GM23248 (cell line): ENCODE measurements at regions not wholly inside any gene's neighbourhood (a gene's known extent, or its start where the extent isn't known, plus 50 kb on each side); places are given as distances from the start of the nearest gene placed in this dataset.

Source experiments
- DNase-seq: peaks from one replicate; pipeline ENCODE4 v3.0.0-alpha.2; 2015
- H2AFZ ChIP-seq: fragments of 200-600 bp; sonication (generic); 2 replicates; pipeline ENCODE4 v1.6.1; 2016; ENCODE audit warnings: antibody characterized with exemption
- H3F3A ChIP-seq: fragments of 200-600 bp; sonication (generic); 2 replicates; pipeline ENCODE4 v1.6.1; 2016; ENCODE audit warnings: mild to moderate bottlenecking, antibody characterized with exemption, mixed run types; ENCODE audit not compliant: insufficient read depth
- H3K27ac ChIP-seq: fragments of 200-600 bp; sonication (generic); 2 replicates; pipeline ENCODE4 v1.5.1; 2016; ENCODE audit warnings: mild to moderate bottlenecking
- H3K27me3 ChIP-seq: fragments of 200-600 bp; sonication (generic); replicated peaks from 2 replicates; pipeline ENCODE4 v1.6.1; 2016; ENCODE audit warnings: mild to moderate bottlenecking; ENCODE audit not compliant: insufficient read depth
- H3K36me3 ChIP-seq: fragments of 200-600 bp; sonication (generic); 2 replicates; pipeline ENCODE4 v1.6.1; 2016; ENCODE audit warnings: low read depth, mild to moderate bottlenecking
- H3K4me1 ChIP-seq: fragments of 200-600 bp; sonication (generic); 2 replicates; pipeline ENCODE4 v1.6.1; 2016; ENCODE audit warnings: mild to moderate bottlenecking; ENCODE audit not compliant: insufficient read depth
- H3K4me2 ChIP-seq: fragments of 200-600 bp; sonication (generic); one replicate; pipeline ENCODE4 v1.6.1; 2016; ENCODE audit warnings: mild to moderate bottlenecking; ENCODE audit not compliant: unreplicated experiment
- H3K4me3 ChIP-seq: fragments of 200-600 bp; sonication (generic); 2 replicates; pipeline ENCODE4 v1.5.1; 2016; ENCODE audit warnings: mild to moderate bottlenecking
- H3K79me2 ChIP-seq: fragments of 200-600 bp; sonication (generic); 2 replicates; pipeline ENCODE4 v1.6.1; 2016; ENCODE audit warnings: mild to moderate bottlenecking; ENCODE audit not compliant: insufficient read depth
- H3K9ac ChIP-seq: fragments of 200-600 bp; sonication (generic); 2 replicates; pipeline ENCODE4 v1.6.1; 2016; ENCODE audit warnings: mild to moderate bottlenecking
- H3K9me2 ChIP-seq: fragments of 200-600 bp; sonication (generic); 2 replicates; pipeline ENCODE4 v1.6.1; 2016; ENCODE audit warnings: mixed run types, mild to moderate bottlenecking, moderate library complexity; ENCODE audit not compliant: insufficient read depth
- H3K9me3 ChIP-seq: fragments of 200-600 bp; sonication (generic); one replicate; pipeline ENCODE4 v1.6.1; 2017; ENCODE audit warnings: low read depth
- H4K20me1 ChIP-seq: fragments of 200-600 bp; sonication (generic); 2 replicates; pipeline ENCODE4 v1.6.0; 2016; ENCODE audit not compliant: insufficient read depth
- EZH2 ChIP-seq: fragments of 200-600 bp; sonication (generic); IDR thresholded peaks from 2 replicates; pipeline ENCODE4 v1.6.1; 2018; ENCODE audit warnings: antibody characterized with exemption, mild to moderate bottlenecking; ENCODE audit not compliant: insufficient read depth, poor library complexity, severe bottlenecking
- EZH2phosphoT487 ChIP-seq: fragments of 200-600 bp; sonication (generic); IDR thresholded peaks from 2 replicates; pipeline ENCODE4 v1.6.1; 2018; ENCODE audit warnings: antibody characterized with exemption, moderate library complexity, mild to moderate bottlenecking, low read depth; ENCODE audit not compliant: insufficient read depth
- WGBS, 2 experiments: methylation state at CpG; one replicate each; pipeline ENCODE4 v1.1.6; 2015 to 2017; ENCODE audit warnings: low lambda C conversion rate in 2 of 2, low coverage in 1 of 2; ENCODE audit errors: missing lambda C conversion rate in 2 of 2; 5-methylcytosine and 5-hydroxymethylcytosine counted together
- in situ Hi-C: fragments of 300-500 bp; cut with MboI; formaldehyde crosslinking; loops from 2 replicates; pipeline ENCODE4 v1.15.0; 2020

DNA sequence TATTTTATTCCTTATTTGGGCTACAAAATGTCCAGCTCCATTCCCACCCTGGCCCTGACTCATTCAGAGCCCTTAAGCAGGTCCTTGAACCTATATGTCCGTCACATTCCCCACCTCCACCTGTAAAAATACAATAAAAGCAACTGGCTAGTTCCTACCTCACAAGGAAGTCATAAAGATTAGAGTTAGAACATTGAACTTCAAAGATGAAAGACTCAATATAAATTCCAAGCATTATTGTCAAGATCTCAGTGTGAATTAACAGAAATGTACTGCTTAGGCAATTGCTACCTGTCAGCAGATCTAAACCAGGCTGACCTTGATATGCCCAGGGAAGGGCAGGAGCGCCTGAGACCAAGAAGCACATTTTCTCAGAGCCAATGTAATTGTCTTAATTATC is 221.8 kb downstream of the ENC1 start:
- TF ChIP-seq EZH2 = no peak
- TF ChIP-seq EZH2phosphoT487 = no peak
- no peaks in the 10 kb centered on the region for H3K9me2 ChIP-seq
- no peaks in the 10 kb centered on the region for H3K4me1 ChIP-seq
- H3K36me3 ChIP-seq = no peaks in the 10 kb centered on the region
- H2AFZ ChIP-seq = no peak overlapping the region
- H4K20me1 ChIP-seq = no peaks in the 10 kb centered on the region
- no peaks in the 10 kb centered on the region for H3K79me2 ChIP-seq
- 70 to 80% methylated on average over 2 of the region's 2 CpGs for WGBS, 2 experiments
- H3F3A ChIP-seq = no peaks in the 10 kb centered on the region
- H3K4me3 ChIP-seq = no peak overlapping the region
- H3K4me2 ChIP-seq = no peak overlapping the region
- H3K27ac ChIP-seq = no peak overlapping the region
- H3K27me3 ChIP-seq = no peaks in the 10 kb centered on the region
- no peak for DNase-seq
- in situ Hi-C loops = no loop called here
- H3K9ac ChIP-seq = no peak overlapping the region
- no peaks in the 10 kb centered on the region for H3K9me3 ChIP-seq

DNA sequence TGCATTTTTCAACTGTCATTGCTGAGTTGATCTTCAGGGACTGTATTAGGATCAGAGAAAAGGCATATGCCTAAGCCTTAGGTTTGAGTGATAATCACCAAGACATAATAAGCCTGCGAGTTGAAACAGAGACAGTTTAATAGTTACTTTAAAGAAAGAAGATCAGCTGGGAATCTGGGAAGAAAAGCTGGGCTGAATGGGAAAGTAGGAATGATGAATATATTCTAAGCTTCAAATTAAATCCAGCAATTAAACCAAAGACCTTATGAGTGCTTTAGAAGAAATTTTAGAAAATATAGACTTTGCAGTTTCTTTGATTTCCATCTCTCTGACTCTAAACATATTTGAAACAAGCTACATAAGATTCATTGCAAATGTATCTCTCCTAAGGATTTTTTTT is 222.3 kb downstream of the ENC1 start:
- H3K27ac ChIP-seq = no peak overlapping the region
- no peak overlapping the region for H3K4me3 ChIP-seq
- H3K27me3 ChIP-seq = no peaks in the 10 kb centered on the region
- H3K79me2 ChIP-seq = no peaks in the 10 kb centered on the region
- H3K4me1 ChIP-seq = no peaks in the 10 kb centered on the region
- H2AFZ ChIP-seq = no peak overlapping the region
- H3K9me3 ChIP-seq = no peaks in the 10 kb centered on the region
- H4K20me1 ChIP-seq = no peaks in the 10 kb centered on the region
- H3K9ac ChIP-seq = no peak overlapping the region
- 75 to 81% methylated on average over 1 of the region's 1 CpG for WGBS, 2 experiments
- no peaks in the 10 kb centered on the region for H3K9me2 ChIP-seq
- in situ Hi-C loops = no loop called here
- TF ChIP-seq EZH2phosphoT487 (no peak), EZH2 (no peak)
- no peak for DNase-seq
- no peaks in the 10 kb centered on the region for H3K36me3 ChIP-seq
- H3F3A ChIP-seq = no peaks in the 10 kb centered on the region
- no peak overlapping the region for H3K4me2 ChIP-seq

DNA sequence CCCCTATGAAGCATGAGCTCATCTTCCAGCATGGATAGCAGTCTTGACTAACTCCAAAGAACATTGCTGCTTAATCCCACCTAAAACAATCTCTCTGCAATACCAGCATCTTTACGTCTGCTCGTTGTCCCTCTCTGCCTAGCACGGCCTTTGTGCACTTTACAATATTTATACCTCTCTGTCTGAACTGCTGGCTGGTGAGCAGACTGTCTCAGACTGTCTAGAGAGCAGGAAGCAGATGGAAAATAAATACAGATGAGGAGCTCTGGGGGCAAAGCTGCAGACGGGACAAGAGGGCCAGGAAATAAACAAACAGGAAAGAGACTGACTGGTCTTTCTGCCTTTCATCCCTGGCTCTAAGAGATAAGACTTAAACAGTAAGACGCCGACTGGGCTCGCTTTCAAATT is 224.8 kb downstream of the ENC1 start:
- no peak overlapping the region for H3K9ac ChIP-seq
- H3K27ac ChIP-seq = no peak overlapping the region
- WGBS, 2 experiments = 71 to 77% methylated on average over 7 of the region's 7 CpGs
- H3K79me2 ChIP-seq = no peaks in the 10 kb centered on the region
- no peaks in the 10 kb centered on the region for H4K20me1 ChIP-seq
- in situ Hi-C loops = no loop called here
- H3K4me2 ChIP-seq = no peak overlapping the region
- no peaks in the 10 kb centered on the region for H3K4me1 ChIP-seq
- no peaks in the 10 kb centered on the region for H3K9me3 ChIP-seq
- no peak overlapping the region for H3K4me3 ChIP-seq
- H3K9me2 ChIP-seq = no peaks in the 10 kb centered on the region
- H3K27me3 ChIP-seq = no peaks in the 10 kb centered on the region
- no peak overlapping the region for H2AFZ ChIP-seq
- TF ChIP-seq EZH2phosphoT487 (no peak), EZH2 (no peak)
- DNase-seq = no peak
- H3K36me3 ChIP-seq = no peaks in the 10 kb centered on the region
- no peaks in the 10 kb centered on the region for H3F3A ChIP-seq

DNA sequence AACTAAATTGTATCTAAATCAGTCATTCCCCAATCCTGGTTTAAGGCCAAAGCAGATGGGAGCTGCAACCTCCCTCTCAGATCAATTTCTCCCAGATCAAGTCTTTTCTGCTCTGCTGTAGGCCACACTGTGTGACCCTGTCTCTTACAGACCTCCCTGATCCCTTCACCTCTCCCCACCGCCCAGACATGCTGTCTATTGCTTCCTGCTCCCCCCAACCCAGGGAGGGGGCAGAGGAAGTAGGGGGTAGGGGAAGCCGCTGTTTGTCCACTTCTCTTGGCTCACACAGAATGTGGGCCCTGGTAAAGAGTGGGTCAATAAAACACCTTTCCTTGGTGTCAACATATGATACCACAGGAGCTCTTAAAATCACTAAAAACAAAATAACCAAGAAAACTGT is 226.3 kb downstream of the ENC1 start:
- H3K36me3 ChIP-seq = no peaks in the 10 kb centered on the region
- H3K27me3 ChIP-seq = no peaks in the 10 kb centered on the region
- H3K9me2 ChIP-seq = no peaks in the 10 kb centered on the region
- no peak overlapping the region for H3K27ac ChIP-seq
- TF ChIP-seq EZH2 (no peak), EZH2phosphoT487 (no peak)
- H3K4me1 ChIP-seq = no peaks in the 10 kb centered on the region
- H3F3A ChIP-seq = no peaks in the 10 kb centered on the region
- no peak overlapping the region for H3K4me2 ChIP-seq
- H3K9me3 ChIP-seq = no peaks in the 10 kb centered on the region
- H2AFZ ChIP-seq = no peak overlapping the region
- 91 to 94% methylated on average over 2 of the region's 2 CpGs for WGBS, 2 experiments
- in situ Hi-C loops = no loop called here
- H3K9ac ChIP-seq = no peak overlapping the region
- no peak for DNase-seq
- no peaks in the 10 kb centered on the region for H4K20me1 ChIP-seq
- H3K4me3 ChIP-seq = no peak overlapping the region
- no peaks in the 10 kb centered on the region for H3K79me2 ChIP-seq

DNA sequence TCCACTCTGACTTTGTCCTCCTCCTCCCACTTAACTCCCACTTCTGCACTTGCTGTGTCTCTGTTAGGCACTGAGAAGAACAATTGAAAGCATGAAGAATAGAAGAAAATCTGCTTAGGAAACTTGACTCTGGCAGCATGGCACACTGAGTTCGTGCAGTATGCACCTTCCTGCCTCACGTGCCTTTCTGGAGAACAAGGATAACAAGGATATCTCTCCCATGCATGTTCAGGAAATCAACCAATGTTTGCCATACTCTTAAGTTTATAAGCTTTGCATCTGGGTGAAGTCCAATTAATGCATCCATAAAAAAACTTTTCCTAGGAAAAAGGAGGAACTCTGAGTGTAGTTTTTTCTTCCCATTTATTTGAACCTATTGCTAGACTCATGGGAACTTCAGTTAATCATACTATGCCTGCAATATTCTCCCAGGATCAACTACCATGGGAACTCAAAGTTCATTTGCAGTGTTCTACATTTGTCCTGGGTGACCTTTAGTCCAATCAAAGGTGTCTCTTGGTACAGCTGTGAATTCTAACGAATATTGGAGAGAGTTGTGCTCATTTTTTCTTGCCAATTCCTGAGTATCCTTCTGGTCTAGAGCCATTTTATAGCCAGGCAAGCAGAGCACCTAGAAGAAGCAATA is 227.0 kb downstream of the ENC1 start:
- no peak for DNase-seq
- Histone ChIP-seq H3K27me3 (no peaks in the 10 kb centered on the region), H3K27ac (no peak overlapping the region), H3F3A (no peaks in the 10 kb centered on the region), H3K9me2 (no peaks in the 10 kb centered on the region), H3K9ac (no peak overlapping the region), H3K4me2 (no peak overlapping the region), H4K20me1 (no peaks in the 10 kb centered on the region), H3K36me3 (no peaks in the 10 kb centered on the region), H3K4me1 (no peaks in the 10 kb centered on the region), H2AFZ (no peak overlapping the region), H3K9me3 (no peaks in the 10 kb centered on the region), H3K4me3 (no peak overlapping the region), H3K79me2 (no peaks in the 10 kb centered on the region)
- in situ Hi-C loops = no loop called here
- TF ChIP-seq EZH2 (no peak), EZH2phosphoT487 (no peak)
- WGBS, 2 experiments = 70 to 75% methylated on average over 3 of the region's 3 CpGs
